T-helper 17 cell (primary cell): ENCODE measurements at regions not wholly inside any gene's neighbourhood (a gene's known extent, or its start where the extent isn't known, plus 50 kb on each side); places are given as distances from the start of the nearest gene placed in this dataset.

Experiments
- ATAC-seq: fragments of 150-1000 bp; cut with Tn5 transposase; 2 replicates; pipeline ENCODE4 v1.10.0; 2021; ENCODE audit warnings: mild to moderate bottlenecking, moderate library complexity
- DNase-seq, 3 donors: peaks; one replicate each; pipeline versions ENCODE4 v3.0.0 to v3.0.0-alpha.2; 2020 to 2021
- H3K9me3 ChIP-seq: one replicate; pipeline ENCODE4 v1.7.0; 2013; ENCODE audit warnings: low read length, mild to moderate bottlenecking; ENCODE audit not compliant: control insufficient read depth, poor library complexity, severe bottlenecking
- H3K27ac Mint-ChIP-seq: one replicate; pipeline ENCODE4 v1.8.0; 2022; ENCODE audit warnings: mild to moderate bottlenecking, moderate library complexity, mixed read lengths
- H3K27me3 Mint-ChIP-seq: one replicate; pipeline ENCODE4 v1.8.0; 2022; ENCODE audit warnings: mixed read lengths
- H3K36me3 Mint-ChIP-seq: one replicate; pipeline ENCODE4 v1.8.0; 2022; ENCODE audit warnings: low read depth, mixed read lengths
- H3K4me1 Mint-ChIP-seq: one replicate; pipeline ENCODE4 v1.8.0; 2022; ENCODE audit warnings: mild to moderate bottlenecking, mixed read lengths
- H3K4me3 Mint-ChIP-seq: one replicate; pipeline ENCODE4 v1.8.0; 2022; ENCODE audit warnings: mild to moderate bottlenecking, moderate library complexity, mixed read lengths

- Mint-ChIP-seq H3K27me3 (peaks cover 7% of the 10 kb centered on the region), H3K4me3 (no peak overlapping the region), H3K27ac (no peak overlapping the region), H3K4me1 (peaks cover 4% of the 10 kb centered on the region), H3K36me3 (no peaks in the 10 kb centered on the region)
- no peaks in the 10 kb centered on the region for H3K9me3 ChIP-seq
- ATAC-seq (no peak), DNase-seq (no peak)
Measured at GRCh38 chr6:79431537-79431933, 105.7 kb downstream of the LCA5 start.

DNA sequence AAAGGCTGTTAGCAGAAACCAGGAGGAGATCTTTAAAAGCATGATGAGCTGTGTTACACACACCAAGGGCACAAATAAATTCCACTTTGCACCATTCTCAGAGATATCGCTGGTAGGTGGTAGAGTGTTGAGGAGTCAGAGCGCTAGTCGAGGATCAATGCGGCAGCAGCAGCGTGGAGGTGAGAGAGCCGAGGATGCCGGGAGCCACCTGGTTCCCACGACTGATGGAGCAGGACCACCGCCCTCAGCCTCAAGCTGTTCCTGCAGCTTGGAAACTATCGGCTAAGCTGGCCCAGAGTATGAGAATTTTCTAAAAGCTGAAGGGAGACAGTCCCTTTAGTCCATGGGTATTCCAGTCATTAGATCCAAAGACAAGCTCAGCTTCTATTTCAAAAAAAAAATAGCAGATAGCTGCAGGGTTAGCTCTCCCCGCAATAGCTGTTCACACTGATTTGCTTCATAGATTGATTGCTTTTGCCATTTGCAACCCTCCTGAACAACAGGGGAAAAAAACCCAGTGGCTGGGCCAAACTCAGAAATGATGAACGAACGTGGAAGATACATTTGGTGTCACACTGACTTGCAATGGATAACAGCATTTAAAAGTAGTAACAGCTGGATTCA, 106.2 kb downstream of the LCA5 start:
- no peaks in the 10 kb centered on the region for H3K36me3 Mint-ChIP-seq
- H3K27me3 Mint-ChIP-seq, result peaks cover 7% of the 10 kb centered on the region
- ATAC-seq (no peak), DNase-seq (no peak)
- H3K4me3 Mint-ChIP-seq, result no peak overlapping the region
- peaks cover 4% of the 10 kb centered on the region for H3K4me1 Mint-ChIP-seq
- no peak overlapping the region for H3K27ac Mint-ChIP-seq
- no peaks in the 10 kb centered on the region for H3K9me3 ChIP-seq

GRCh38 chr6:79427721-79428120, 109.5 kb downstream of the LCA5 start:
- H3K27me3 Mint-ChIP-seq, result peaks cover 17% of the 10 kb centered on the region
- peaks cover 1% of the 10 kb centered on the region for H3K4me1 Mint-ChIP-seq
- no peak overlapping the region for H3K27ac Mint-ChIP-seq
- no peak for DNase-seq
- H3K36me3 Mint-ChIP-seq, result no peaks in the 10 kb centered on the region
- no peaks in the 10 kb centered on the region for H3K9me3 ChIP-seq
- H3K4me3 Mint-ChIP-seq, result no peak overlapping the region
- no peak for ATAC-seq

DNA sequence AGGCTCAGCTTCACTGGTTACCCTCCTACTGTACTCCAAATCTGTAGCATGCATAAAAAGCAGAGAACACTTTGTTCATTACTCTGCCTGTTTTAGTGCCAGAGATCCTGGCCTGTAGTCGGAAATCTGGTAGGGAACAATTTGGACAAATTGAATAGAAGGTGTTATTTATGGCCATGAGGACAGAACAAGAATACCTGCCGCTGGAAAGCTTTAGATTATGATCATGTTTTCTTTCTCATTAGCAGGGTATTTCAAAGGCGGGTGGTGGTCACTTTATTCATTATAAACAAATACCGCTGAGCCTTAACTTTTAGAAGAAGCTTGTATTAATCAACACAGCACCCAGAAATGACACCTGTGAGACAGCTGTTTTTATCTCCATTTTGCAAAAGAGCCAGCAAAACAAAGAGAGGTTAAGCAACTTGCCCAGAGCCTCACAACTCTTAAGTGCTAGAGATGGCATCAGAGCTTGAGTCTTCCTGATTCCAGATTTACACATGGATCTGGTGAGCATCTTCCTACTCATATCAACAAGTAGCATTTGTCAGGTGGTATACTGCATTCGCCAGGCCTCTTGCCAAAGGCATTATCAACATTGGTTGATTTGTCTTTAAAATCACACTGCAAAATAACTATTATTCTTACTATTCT, 110.5 kb downstream of the LCA5 start:
- Mint-ChIP-seq H3K27ac (no peak overlapping the region), H3K27me3 (peaks cover 25% of the 10 kb centered on the region)

DNA sequence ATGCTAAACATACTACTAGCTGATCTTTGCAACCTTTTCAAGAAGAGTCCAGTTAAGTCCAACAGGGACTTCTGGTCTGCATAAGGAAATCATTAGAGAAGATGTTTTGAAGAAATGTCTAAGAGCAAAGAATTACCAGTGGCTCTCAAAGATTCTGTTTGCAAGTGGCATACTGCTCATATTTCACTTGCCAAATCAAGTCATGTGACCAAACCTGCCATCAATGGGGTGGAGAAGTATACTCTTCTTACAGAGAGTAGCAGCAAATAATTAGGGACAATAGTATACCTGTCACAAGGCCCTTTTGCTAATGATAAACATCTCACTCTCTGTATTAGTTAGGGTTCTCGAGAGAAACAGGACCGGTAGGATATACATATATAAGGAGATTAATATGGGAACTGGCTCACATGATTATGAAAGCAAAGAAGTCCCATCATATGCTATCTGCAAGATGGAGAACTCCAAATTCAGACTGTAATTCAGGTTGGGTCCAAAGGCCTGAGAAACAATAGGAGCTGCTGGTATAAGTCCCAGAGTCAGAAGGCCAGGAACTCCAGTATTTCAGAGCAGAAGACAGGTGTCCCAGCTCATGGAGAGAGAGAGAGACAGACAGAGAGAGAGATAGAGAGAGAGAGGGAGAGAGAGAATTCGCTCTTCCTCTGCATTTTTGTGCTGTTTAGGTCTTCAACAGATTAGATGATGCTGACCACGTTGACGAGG, 111.5 kb downstream of the LCA5 start:
- no peak for DNase-seq
- no peak overlapping the region for H3K4me3 Mint-ChIP-seq

More for the DNA sequence above, 110.5 kb downstream of the LCA5 start:
- H3K9me3 ChIP-seq, result no peaks in the 10 kb centered on the region
- Mint-ChIP-seq H3K36me3 (no peaks in the 10 kb centered on the region), H3K4me1 (no peaks in the 10 kb centered on the region), H3K4me3 (no peak overlapping the region)
- ATAC-seq (no peak), DNase-seq (no peak)

GRCh38 chr6:79423216-79423615, 114.0 kb downstream of the LCA5 start:
- no peak for ATAC-seq
- H3K9me3 ChIP-seq, result no peaks in the 10 kb centered on the region
- Mint-ChIP-seq H3K27me3 (peaks cover 41% of the 10 kb centered on the region), H3K36me3 (no peaks in the 10 kb centered on the region), H3K4me1 (no peaks in the 10 kb centered on the region), H3K4me3 (no peak overlapping the region), H3K27ac (no peak overlapping the region)
- no peak for DNase-seq

More for the DNA sequence above, 111.5 kb downstream of the LCA5 start:
- no peak for ATAC-seq
- no peaks in the 10 kb centered on the region for H3K9me3 ChIP-seq
- Mint-ChIP-seq H3K27me3 (peaks cover 25% of the 10 kb centered on the region), H3K27ac (no peak overlapping the region), H3K36me3 (no peaks in the 10 kb centered on the region), H3K4me1 (no peaks in the 10 kb centered on the region)

- Mint-ChIP-seq H3K27me3 (peaks cover 41% of the 10 kb centered on the region), H3K36me3 (no peaks in the 10 kb centered on the region), H3K27ac (no peak overlapping the region), H3K4me3 (no peak overlapping the region), H3K4me1 (no peaks in the 10 kb centered on the region)
- DNase-seq (no peak), ATAC-seq (no peak)
- H3K9me3 ChIP-seq, result no peaks in the 10 kb centered on the region
Measured at GRCh38 chr6:79422666-79423065, 114.6 kb downstream of the LCA5 start.

DNA sequence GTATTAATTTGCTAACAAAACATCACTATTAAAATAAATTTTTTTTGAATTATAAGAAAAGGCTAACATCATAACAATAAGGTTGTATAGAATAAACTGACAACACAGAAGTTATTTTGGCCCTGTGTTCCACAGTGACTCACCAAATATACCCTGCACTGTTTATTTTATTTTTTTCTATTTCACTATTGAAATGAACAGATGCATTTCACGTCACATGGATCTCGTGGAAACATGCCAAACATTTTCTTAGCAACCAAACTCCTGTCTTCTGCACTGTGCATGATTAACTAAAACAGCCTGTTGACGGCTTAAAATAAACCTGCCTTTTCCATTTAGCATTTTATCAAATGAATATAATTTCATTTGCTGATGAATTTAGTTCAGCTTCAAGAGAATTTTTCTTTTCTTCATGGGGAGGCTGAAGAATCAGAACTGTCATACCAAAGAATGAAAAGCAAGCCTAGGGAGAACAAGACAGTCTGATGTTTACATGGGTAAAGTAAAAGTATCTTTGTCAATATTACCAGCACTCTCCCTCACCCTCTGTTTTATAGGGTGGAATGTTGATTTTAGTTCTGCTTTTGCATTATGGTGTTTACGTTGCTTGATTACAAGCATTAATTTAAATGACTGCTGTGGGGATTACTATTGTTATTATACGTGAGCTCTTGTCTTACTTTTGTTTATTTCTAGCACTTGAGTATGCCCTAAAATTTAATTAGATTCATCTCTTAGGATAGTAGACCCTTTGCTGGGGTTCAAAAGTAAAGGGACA, 115.3 kb downstream of the LCA5 start:
- DNase-seq (no peak), ATAC-seq (no peak)

GRCh38 chr6:79421001-79421411, 116.2 kb downstream of the LCA5 start:
- no peaks in the 10 kb centered on the region for H3K9me3 ChIP-seq
- Mint-ChIP-seq H3K4me1 (no peaks in the 10 kb centered on the region), H3K27ac (no peak overlapping the region), H3K27me3 (peaks cover 39% of the 10 kb centered on the region), H3K4me3 (no peak overlapping the region), H3K36me3 (no peaks in the 10 kb centered on the region)
- ATAC-seq, result no peak
- no peak for DNase-seq

More for the DNA sequence above, 115.3 kb downstream of the LCA5 start:
- no peak overlapping the region for H3K4me3 Mint-ChIP-seq
- no peaks in the 10 kb centered on the region for H3K4me1 Mint-ChIP-seq
- H3K27ac Mint-ChIP-seq, result no peak overlapping the region
- H3K9me3 ChIP-seq, result no peaks in the 10 kb centered on the region
- H3K27me3 Mint-ChIP-seq, result peaks cover 39% of the 10 kb centered on the region
- no peaks in the 10 kb centered on the region for H3K36me3 Mint-ChIP-seq

- Mint-ChIP-seq H3K4me3 (no peak overlapping the region), H3K36me3 (no peaks in the 10 kb centered on the region), H3K27ac (no peak overlapping the region), H3K27me3 (peaks cover 39% of the 10 kb centered on the region), H3K4me1 (no peaks in the 10 kb centered on the region)
- DNase-seq (no peak), ATAC-seq (no peak)
- no peaks in the 10 kb centered on the region for H3K9me3 ChIP-seq
Measured at GRCh38 chr6:79420054-79420453, 117.2 kb downstream of the LCA5 start.

GRCh38 chr6:79416931-79417330, 120.3 kb downstream of the LCA5 start:
- DNase-seq (no peak), ATAC-seq (no peak)
- Mint-ChIP-seq H3K36me3 (no peaks in the 10 kb centered on the region), H3K4me3 (no peak overlapping the region), H3K27ac (no peak overlapping the region), H3K27me3 (peaks cover 21% of the 10 kb centered on the region), H3K4me1 (no peaks in the 10 kb centered on the region)
- H3K9me3 ChIP-seq, result no peaks in the 10 kb centered on the region

DNA sequence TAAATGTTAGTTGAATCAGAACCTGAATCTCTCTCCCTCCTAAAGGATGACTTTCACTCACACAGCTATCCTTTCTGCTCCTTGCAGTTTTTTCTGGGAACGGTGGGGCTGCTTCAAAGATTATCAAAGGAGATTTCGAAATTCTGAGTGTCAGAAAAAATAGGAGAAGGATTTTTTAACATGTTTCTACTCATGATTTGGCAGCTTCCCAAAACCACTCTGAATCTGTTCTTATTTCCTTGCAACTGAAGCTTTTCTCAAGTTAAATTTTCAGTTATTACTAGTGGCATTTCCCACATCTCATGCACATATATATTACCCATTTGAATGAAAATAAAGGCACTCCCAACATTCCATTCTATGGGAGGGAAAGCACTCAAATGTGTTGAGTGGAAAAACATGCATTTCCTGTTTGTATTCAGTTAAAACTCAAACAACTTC, 123.6 kb downstream of the LCA5 start:
- Mint-ChIP-seq H3K4me3 (no peak overlapping the region), H3K27ac (no peak overlapping the region), H3K27me3 (peaks cover 12% of the 10 kb centered on the region), H3K4me1 (no peaks in the 10 kb centered on the region), H3K36me3 (no peaks in the 10 kb centered on the region)
- no peak for ATAC-seq
- no peaks in the 10 kb centered on the region for H3K9me3 ChIP-seq
- no peak for DNase-seq

DNA sequence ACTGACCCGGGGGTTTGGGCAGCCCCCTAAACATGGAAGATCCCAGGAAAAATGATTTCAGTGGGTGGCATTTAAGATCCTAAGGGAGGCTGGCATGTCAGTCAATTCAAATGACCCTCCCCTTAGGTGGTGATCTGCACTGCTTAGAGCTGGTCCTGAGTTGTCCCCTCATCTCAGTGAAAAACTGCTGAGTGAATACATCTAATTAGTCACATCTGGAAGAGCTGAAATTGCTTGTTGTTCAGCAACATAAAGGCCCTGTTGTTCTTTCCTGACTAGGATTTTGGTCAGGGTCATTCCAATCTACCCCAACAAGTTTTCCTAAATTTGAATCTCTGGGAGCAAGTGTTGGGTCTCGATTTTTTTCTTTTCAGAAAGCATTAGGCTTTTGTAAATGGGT, 126.4 kb downstream of the LCA5 start:
- no peaks in the 10 kb centered on the region for H3K4me1 Mint-ChIP-seq

More for the DNA sequence above, 126.4 kb downstream of the LCA5 start:
- Mint-ChIP-seq H3K27me3 (peaks cover 8% of the 10 kb centered on the region), H3K27ac (no peak overlapping the region), H3K36me3 (no peaks in the 10 kb centered on the region), H3K4me3 (no peak overlapping the region)
- H3K9me3 ChIP-seq, result no peaks in the 10 kb centered on the region
- DNase-seq, result no peak
- ATAC-seq, result no peak
